HEK293 (cell line): ENCODE measurements at regions not wholly inside any gene's neighbourhood (a gene's known extent, or its start where the extent isn't known, plus 50 kb on each side); places are given as distances from the start of the nearest gene placed in this dataset.

Source experiments
- CTCF ChIA-PET: fragments of 350-600 bp; formaldehyde crosslinking; extraction: SDS; loops from one replicate; lab custom pipeline; 2021; ENCODE audit warnings: antibody characterized with exemption; lab: Yijun Ruan, JAX
- POLR2A ChIA-PET: fragments of 300-600 bp; formaldehyde crosslinking; extraction: SDS; loops from one replicate; lab custom pipeline; 2020; ENCODE audit warnings: antibody characterized with exemption, inconsistent platforms; lab: Yijun Ruan, JAX
- H3K27ac ChIP-seq: fragments of 200-500 bp; sonication (Bioruptor generic); 2 replicates; pipeline ENCODE4 v1.5.1; 2014; ENCODE audit warnings: low read depth, low read length, control low read depth, inconsistent platforms; ENCODE audit errors: extremely low read depth
- H3K36me3 ChIP-seq, 2 experiments: fragments of 200-500 bp in 1 of 2; sonication (Bioruptor generic) in 1 of 2; 1 replicate in 1 of 2; 2 replicates in 1 of 2; pipeline ENCODE4 v1.5.1; 2014 to 2017; ENCODE audit warnings: inconsistent platforms in 2 of 2, low read length in 2 of 2; ENCODE audit not compliant: control insufficient read depth in 2 of 2, insufficient read depth in 1 of 2
- H3K4me1 ChIP-seq: fragments of 200-500 bp; sonication (Bioruptor generic); 2 replicates; pipeline ENCODE4 v1.5.1; 2014; ENCODE audit warnings: mild to moderate bottlenecking, low read length, inconsistent platforms; ENCODE audit not compliant: control insufficient read depth, insufficient read depth
- H3K4me3 ChIP-seq: 2 replicates; pipeline ENCODE4 v1.5.1; 2011; ENCODE audit warnings: low read depth, mild to moderate bottlenecking, control low read depth, low read length, moderate library complexity
- H3K9me3 ChIP-seq: fragments of 200-500 bp; sonication (Bioruptor generic); 2 replicates; pipeline ENCODE4 v1.5.1; 2014; ENCODE audit warnings: low read depth, low read length, inconsistent platforms; ENCODE audit not compliant: control insufficient read depth, insufficient read depth
- FEZF1 ChIP-seq: fragments of 450-650 bp; formaldehyde crosslinking; IDR thresholded peaks from 2 replicates; pipeline ENCODE4 v1.5.1; 2016; ENCODE audit warnings: missing biosample characterization, missing genetic modification characterization
- HIC1 ChIP-seq: fragments of 450-650 bp; formaldehyde crosslinking; IDR thresholded peaks from 2 replicates; pipeline ENCODE4 v1.5.1; 2016; ENCODE audit warnings: missing biosample characterization, missing genetic modification characterization
- KLF16 ChIP-seq: fragments of 450-650 bp; formaldehyde crosslinking; IDR thresholded peaks from 2 replicates; pipeline ENCODE4 v1.5.1; 2017; ENCODE audit warnings: missing biosample characterization, missing genetic modification characterization
- REST ChIP-seq: fragments of 450-650 bp; formaldehyde crosslinking; IDR thresholded peaks from 2 replicates; pipeline ENCODE4 v1.5.1; 2016; ENCODE audit warnings: missing biosample characterization, missing genetic modification characterization
- SALL2 ChIP-seq: fragments of 450-650 bp; formaldehyde crosslinking; IDR thresholded peaks from 2 replicates; pipeline ENCODE4 v1.5.0; 2017; ENCODE audit warnings: missing biosample characterization, mild to moderate bottlenecking, missing genetic modification characterization, borderline replicate concordance
- SCRT1 ChIP-seq: fragments of 450-650 bp; formaldehyde crosslinking; IDR thresholded peaks from 2 replicates; pipeline ENCODE4 v1.5.1; 2016; ENCODE audit warnings: missing biosample characterization, missing genetic modification characterization, borderline replicate concordance
- TCF7L2 ChIP-seq: IDR thresholded peaks from 2 replicates; pipeline ENCODE4 v1.6.1; 2011; ENCODE audit warnings: low read depth, mild to moderate bottlenecking, inconsistent platforms, low read length, moderate library complexity, borderline replicate concordance
- ZBTB48 ChIP-seq: fragments of 450-650 bp; formaldehyde crosslinking; IDR thresholded peaks from 2 replicates; pipeline ENCODE4 v1.5.1; 2016; ENCODE audit warnings: missing biosample characterization, missing genetic modification characterization
- ZBTB49 ChIP-seq: fragments of 450-650 bp; formaldehyde crosslinking; IDR thresholded peaks from 2 replicates; pipeline ENCODE4 v1.5.1; 2016; ENCODE audit warnings: missing biosample characterization, missing genetic modification characterization, low read depth
- ZNF16 ChIP-seq: fragments of 450-650 bp; formaldehyde crosslinking; IDR thresholded peaks from 2 replicates; pipeline ENCODE4 v1.5.1; 2016; ENCODE audit warnings: low read depth, missing biosample characterization, missing genetic modification characterization
- ZNF214 ChIP-seq: fragments of 450-650 bp; formaldehyde crosslinking; IDR thresholded peaks from 2 replicates; pipeline ENCODE4 v1.5.1; 2017; ENCODE audit warnings: missing biosample characterization, mild to moderate bottlenecking, missing genetic modification characterization, borderline replicate concordance
- ZNF221 ChIP-seq: fragments of 450-650 bp; formaldehyde crosslinking; IDR thresholded peaks from 2 replicates; pipeline ENCODE4 v1.5.1; 2017; ENCODE audit warnings: missing biosample characterization, missing genetic modification characterization, borderline replicate concordance
- ZNF24 ChIP-seq: fragments of 450-650 bp; formaldehyde crosslinking; IDR thresholded peaks from 2 replicates; pipeline ENCODE4 v1.5.1; 2016; ENCODE audit warnings: missing biosample characterization, missing genetic modification characterization
- ZNF37A ChIP-seq: fragments of 450-650 bp; IDR thresholded peaks from 2 replicates; pipeline ENCODE4 v1.5.1; 2018; ENCODE audit warnings: missing biosample characterization, missing genetic modification characterization
- ZNF488 ChIP-seq: fragments of 450-650 bp; formaldehyde crosslinking; IDR thresholded peaks from 2 replicates; pipeline ENCODE4 v1.5.1; 2016; ENCODE audit warnings: missing biosample characterization, missing genetic modification characterization
- ZNF501 ChIP-seq: fragments of 450-650 bp; formaldehyde crosslinking; IDR thresholded peaks from 2 replicates; pipeline ENCODE4 v1.5.1; 2016; ENCODE audit warnings: missing biosample characterization, missing genetic modification characterization
- ZNF529 ChIP-seq: fragments of 450-650 bp; formaldehyde crosslinking; IDR thresholded peaks from 2 replicates; pipeline ENCODE4 v1.5.1; 2017; ENCODE audit warnings: missing genetic modification characterization, missing biosample characterization; ENCODE audit not compliant: insufficient replicate concordance
- ZNF571 ChIP-seq: fragments of 450-650 bp; formaldehyde crosslinking; IDR thresholded peaks from 2 replicates; pipeline ENCODE4 v1.5.0; 2017; ENCODE audit warnings: missing biosample characterization, missing genetic modification characterization
- ZNF624 ChIP-seq: fragments of 450-650 bp; formaldehyde crosslinking; IDR thresholded peaks from 2 replicates; pipeline ENCODE4 v1.5.1; 2017; ENCODE audit warnings: missing biosample characterization, missing genetic modification characterization
- ZNF792 ChIP-seq: fragments of 450-650 bp; formaldehyde crosslinking; IDR thresholded peaks from 2 replicates; pipeline ENCODE4 v1.5.1; 2016; ENCODE audit warnings: missing biosample characterization, missing genetic modification characterization

- CTCF ChIA-PET = no interaction called here
- POLR2A ChIA-PET = no interaction called here
- no peaks in the 10 kb centered on the region for H3K4me1 ChIP-seq
- no peaks in the 10 kb centered on the region for H3K36me3 ChIP-seq
- no peak overlapping the region for H3K27ac ChIP-seq
- H3K4me3 ChIP-seq = no peak overlapping the region
- TF ChIP-seq SALL2 (tag by site-specific recombination) = no peak
- no peak for TF ChIP-seq ZNF501
- TF ChIP-seq ZNF571 (tag by site-specific recombination) = no peak
- no peak for TF ChIP-seq ZBTB48 (tag by site-specific recombination)
- TF ChIP-seq KLF16 = no peak
- no peak for TF ChIP-seq ZBTB49 (tag by site-specific recombination)
- no peak for TF ChIP-seq ZNF16 (tag by site-specific recombination)
- no peak for TF ChIP-seq FEZF1 (tag by site-specific recombination)
- TF ChIP-seq TCF7L2 = no peak
- TF ChIP-seq REST (tag by site-specific recombination) = no peak
- TF ChIP-seq HIC1 (tag by site-specific recombination) = no peak
- no peak for TF ChIP-seq ZNF221 (tag by site-specific recombination)
- no peak for TF ChIP-seq ZNF624 (tag by site-specific recombination)
- TF ChIP-seq ZNF37A (tag by site-specific recombination) = no peak
- no peak for TF ChIP-seq ZNF488
- TF ChIP-seq ZNF24 = no peak
- no peak for TF ChIP-seq ZNF214 (tag by site-specific recombination)
- no peak for TF ChIP-seq SCRT1
- TF ChIP-seq ZNF529 (tag by site-specific recombination) = no peak
- TF ChIP-seq ZNF792 (tag by site-specific recombination) = no peak
- H3K9me3 ChIP-seq = no peaks in the 10 kb centered on the region
Measured at GRCh38 chr15:25535866-25536265, 97.0 kb upstream of the UBE3A start.
